GM21423 (cell line): ENCODE measurements at regions not wholly inside any gene's neighbourhood (a gene's known extent, or its start where the extent isn't known, plus 50 kb on each side); places are given as distances from the start of the nearest gene placed in this dataset.

Experiments used
- ATAC-seq: cut with Tn5 transposase; IDR thresholded peaks from one replicate; pipeline ENCODE4 v1.9.1; 2021; ENCODE audit warnings: mild to moderate bottlenecking, moderate library complexity; ENCODE audit not compliant: unreplicated experiment

- no peak for ATAC-seq
Measured at GRCh38 chr3:13211605-13212210, 138.5 kb upstream of the IQSEC1 start.

DNA sequence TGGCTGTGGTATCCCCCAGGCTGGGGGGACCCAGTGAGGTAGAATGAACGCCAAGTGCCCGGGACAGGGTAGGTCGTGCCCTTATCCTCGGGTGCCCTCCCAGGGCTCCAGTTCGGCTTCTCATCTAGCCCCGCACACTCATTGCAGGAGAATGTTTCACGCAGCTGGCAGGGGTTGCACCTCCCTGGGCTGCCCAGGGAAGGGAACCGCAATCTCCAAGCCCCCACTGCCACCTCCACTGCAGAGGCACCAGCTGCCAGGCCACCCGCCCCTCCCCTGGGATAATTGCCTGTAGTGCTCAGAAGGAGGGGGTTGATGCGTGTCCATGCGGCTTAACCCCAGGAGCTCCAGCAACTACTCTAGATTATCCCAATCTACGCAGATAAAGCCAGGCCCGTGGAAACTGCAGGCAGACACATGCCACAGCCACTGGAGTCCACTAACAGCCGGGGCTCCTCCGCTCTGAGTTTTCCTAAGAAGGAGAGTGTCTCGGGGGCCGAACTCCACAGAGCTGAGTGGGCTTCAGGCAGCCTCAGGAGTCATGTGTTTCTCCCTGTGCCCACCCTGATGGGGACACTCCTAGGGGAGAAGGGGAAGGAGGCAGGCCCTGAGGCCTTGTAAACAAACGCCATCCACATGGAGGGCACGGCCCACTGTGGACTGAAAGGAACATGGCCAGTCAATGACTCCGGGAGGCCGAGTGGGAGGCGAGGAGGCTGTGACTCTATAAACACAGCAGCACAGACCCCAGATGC lies 137.2 kb upstream of the IQSEC1 start:
- ATAC-seq: no peak

GRCh38 chr3:13209634-13209997 lies 136.4 kb upstream of the IQSEC1 start:
- no peak for ATAC-seq

GRCh38 chr3:13208706-13209633 lies 135.7 kb upstream of the IQSEC1 start:
- no peak for ATAC-seq

DNA sequence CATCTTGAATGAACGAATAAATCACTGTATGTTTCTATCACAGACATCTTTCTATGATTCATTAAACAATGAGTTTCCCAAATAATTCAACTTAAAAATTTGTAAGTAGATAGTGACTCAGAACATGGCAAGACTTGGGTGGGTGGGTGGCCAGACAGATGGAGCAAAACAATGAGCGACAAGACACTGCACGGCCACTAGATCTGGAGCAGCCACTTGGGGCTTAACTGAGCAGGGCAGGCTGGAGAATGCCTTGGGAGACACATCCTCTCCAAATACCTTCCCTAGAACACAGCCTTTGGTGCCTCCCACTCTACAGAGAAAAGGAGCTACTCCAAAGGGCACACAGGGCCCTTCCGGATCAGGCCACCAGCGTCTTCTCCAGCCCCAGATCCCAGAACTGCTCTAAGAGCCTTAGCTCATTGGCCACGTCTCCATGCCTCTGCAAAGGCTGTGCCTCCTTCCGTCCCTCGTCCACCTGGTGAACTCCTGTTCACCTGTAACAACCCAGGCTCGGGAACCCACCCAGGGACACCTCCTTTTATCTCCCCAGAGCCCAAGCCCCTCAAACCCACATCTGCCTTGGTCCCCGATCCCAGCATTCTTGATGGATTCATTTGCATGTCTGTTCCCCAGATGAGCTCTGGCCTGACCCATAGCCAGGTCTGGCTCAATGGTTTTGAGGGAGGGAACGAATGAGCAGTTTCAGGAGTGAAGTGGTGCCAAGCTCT lies 134.9 kb upstream of the IQSEC1 start:
- no peak for ATAC-seq

- no peak for ATAC-seq
Measured at GRCh38 chr3:13207578-13207922, 134.3 kb upstream of the IQSEC1 start.

GRCh38 chr3:13206799-13207577 lies 133.8 kb upstream of the IQSEC1 start:
- no peak for ATAC-seq

DNA sequence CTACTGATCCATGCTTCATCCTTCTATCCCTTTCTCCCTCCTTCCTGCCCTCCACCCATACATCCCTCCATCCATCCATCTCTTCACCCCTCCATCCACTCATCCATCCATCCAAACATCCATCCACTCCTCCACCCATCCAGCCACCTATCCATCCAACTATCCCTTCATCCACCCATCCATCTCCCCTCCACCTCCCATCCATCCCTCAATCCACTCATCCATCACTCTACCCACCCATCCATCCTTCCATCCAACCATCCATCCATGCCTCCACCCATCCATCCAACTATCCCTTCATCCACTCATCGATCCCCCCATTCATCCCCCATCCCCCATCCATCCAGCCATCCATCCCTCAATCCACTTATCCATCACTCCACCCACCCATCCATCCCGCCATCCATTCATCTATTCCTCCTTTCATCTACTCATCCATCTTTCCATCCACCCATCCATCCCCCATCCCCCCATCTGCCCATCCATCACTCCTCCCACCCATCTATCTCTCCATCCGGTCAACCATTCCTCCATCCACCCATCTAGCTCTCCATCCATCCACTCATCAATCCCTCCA lies 132.4 kb upstream of the IQSEC1 start:
- ATAC-seq: no peak

DNA sequence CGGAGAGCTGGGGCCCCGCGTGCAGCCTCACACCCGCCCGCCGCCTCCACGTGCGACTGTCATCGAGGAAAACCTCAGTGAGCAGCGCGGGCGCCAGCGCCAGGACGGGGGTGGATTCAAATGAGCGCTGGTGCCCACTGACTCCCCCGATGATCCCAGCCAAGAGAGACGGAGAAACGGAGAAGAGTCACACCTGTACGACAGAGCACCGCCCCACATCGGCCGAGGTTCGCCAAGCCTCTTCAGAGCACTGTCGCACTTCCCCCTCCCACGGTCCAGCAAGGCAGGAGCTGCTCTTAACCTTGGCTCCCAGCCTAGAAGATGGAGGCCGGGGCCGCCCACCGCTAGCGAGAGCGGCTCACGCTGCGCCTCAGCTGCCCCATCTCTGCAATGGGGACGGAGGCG lies 130.9 kb upstream of the IQSEC1 start:
- no peak for ATAC-seq

DNA sequence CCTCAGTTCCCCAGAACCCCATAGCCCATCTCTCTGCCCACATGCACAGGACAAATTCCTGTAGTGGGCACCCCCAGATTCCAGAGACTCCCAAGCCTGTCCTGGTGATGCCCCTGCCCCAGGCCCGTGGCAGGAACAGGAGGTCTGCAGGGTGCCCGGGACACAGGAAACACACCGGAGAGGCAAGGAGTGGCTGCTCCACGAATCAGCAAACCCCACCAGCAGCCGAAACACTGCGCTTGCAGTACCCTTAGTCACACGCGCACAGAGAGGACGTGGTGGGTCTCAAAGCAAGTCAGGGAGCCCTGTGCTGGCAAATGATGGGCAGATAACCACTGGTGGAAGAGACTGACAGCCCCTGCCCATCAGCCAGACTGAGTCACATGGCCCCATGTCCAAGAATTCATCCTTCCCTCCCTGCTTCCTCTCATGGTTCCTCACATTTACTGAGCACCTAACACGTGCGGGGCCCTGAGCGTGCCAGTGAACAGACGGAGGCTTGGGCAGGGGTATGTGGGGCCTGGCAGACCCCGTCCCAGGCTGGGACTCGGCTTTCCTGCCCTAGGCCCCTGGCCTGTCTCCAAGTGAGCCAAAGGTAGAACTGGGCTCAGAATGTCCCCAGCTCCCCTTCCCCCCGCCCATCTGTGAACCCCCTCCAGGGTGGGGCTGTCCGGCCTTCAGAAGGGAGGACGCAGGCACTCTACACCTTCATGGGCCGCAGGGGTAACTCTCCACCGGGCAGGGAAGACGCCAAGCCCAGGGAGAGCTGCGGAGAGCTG lies 130.4 kb upstream of the IQSEC1 start:
- ATAC-seq: no peak

GRCh38 chr3:13202744-13203397 lies 129.6 kb upstream of the IQSEC1 start:
- ATAC-seq: no peak

GRCh38 chr3:13201851-13202250 lies 128.6 kb upstream of the IQSEC1 start:
- ATAC-seq: no peak

DNA sequence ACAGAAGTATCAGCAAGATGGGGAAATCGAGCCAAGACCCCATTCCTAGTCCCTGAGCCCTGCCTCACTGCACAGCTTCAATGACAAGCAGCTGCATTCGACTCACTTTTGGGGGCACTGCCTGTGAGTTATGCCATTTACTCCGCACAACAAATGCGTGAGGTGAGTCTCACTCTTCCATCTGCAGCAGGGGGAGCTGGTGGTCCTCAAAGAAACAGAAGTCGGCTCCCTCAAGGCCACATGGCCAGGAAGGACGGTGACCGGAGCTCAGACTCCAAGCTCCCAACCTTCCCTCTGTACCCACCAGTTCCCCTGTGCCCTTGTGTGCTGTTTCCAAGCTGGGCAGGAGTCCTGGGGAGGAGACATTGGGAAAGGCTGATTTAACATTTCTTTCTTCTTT lies 127.7 kb upstream of the IQSEC1 start:
- no peak for ATAC-seq

DNA sequence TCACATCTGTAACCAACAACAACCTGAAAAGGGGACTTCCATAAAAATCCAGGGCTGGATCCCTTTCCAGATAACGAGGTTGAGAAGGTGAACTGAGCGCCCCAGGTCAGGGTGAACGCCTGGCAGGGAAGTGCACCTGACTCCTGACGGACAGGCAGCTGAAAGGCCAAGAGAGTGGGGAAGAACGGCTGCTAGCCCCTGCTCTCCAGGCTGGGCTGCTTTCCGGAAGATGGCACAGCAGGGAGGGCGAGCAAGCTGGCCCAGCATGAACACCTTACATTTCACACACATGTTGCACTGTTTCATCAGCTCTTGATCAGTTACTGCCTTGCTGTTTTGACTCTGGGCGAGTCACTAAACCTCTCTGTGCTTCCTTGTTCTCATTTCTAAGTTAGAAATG lies 127.2 kb upstream of the IQSEC1 start:
- ATAC-seq: no peak

GRCh38 chr3:13199899-13200451 lies 126.7 kb upstream of the IQSEC1 start:
- no peak for ATAC-seq

- ATAC-seq: no peak
Measured at GRCh38 chr3:13199006-13199776, 126.0 kb upstream of the IQSEC1 start.

GRCh38 chr3:13198264-13198879 lies 125.1 kb upstream of the IQSEC1 start:
- no peak for ATAC-seq
